Dermis microvascular lymphatic vessel endothelial cell (primary cell): ENCODE measurements at regions not wholly inside any gene's neighbourhood (a gene's known extent, or its start where the extent isn't known, plus 50 kb on each side); places are given as distances from the start of the nearest gene placed in this dataset.

Source experiments
- DNase-seq, 2 donors: peaks; one replicate each; pipeline versions ENCODE4 v3.0.0 to v3.0.0-alpha.2; 2010; ENCODE audit warnings: low read depth in 2 of 2

GRCh38 chr3:177429771-177430170 lies 232.5 kb upstream of the TBL1XR1 start:
- no peak for DNase-seq

GRCh38 chr3:177430653-177431052 lies 233.4 kb upstream of the TBL1XR1 start:
- no peak for DNase-seq

- DNase-seq = no peak
Observed at GRCh38 chr3:177431525-177432176, 234.4 kb upstream of the TBL1XR1 start.

- DNase-seq = no peak
Observed at GRCh38 chr3:177435301-177435700, 238.0 kb upstream of the TBL1XR1 start.

GRCh38 chr3:177437513-177438337 lies 240.4 kb upstream of the TBL1XR1 start:
- no peak for DNase-seq

- DNase-seq = no peak
Observed at GRCh38 chr3:177438596-177439220, 241.4 kb upstream of the TBL1XR1 start.

GRCh38 chr3:177439694-177440269 lies 242.5 kb upstream of the TBL1XR1 start:
- DNase-seq = no peak

- DNase-seq = peak in 1 of 2 donors; percentile 16
Observed at GRCh38 chr3:177440456-177441104, 243.3 kb upstream of the TBL1XR1 start.

GRCh38 chr3:177441276-177441812 lies 244.1 kb upstream of the TBL1XR1 start:
- DNase-seq = no peak

- no peak for DNase-seq
Observed at GRCh38 chr3:177441813-177442646, 244.7 kb upstream of the TBL1XR1 start.

GRCh38 chr3:177443469-177443868 lies 246.2 kb upstream of the TBL1XR1 start:
- DNase-seq = peak in 1 of 2 donors; percentile 24

- no peak for DNase-seq
Observed at GRCh38 chr3:177444696-177445095, 247.4 kb upstream of the TBL1XR1 start.

- no peak for DNase-seq
Observed at GRCh38 chr3:177445549-177445948, 248.3 kb upstream of the TBL1XR1 start.

- DNase-seq = peak in 1 of 2 donors; percentile 31
Observed at GRCh38 chr3:177446165-177446601, 248.9 kb upstream of the TBL1XR1 start.

- no peak for DNase-seq
Observed at GRCh38 chr3:177447938-177448337, 250.7 kb upstream of the TBL1XR1 start.

- no peak for DNase-seq
Observed at GRCh38 chr3:177448987-177449359, 251.7 kb upstream of the TBL1XR1 start.

GRCh38 chr3:177449360-177450006 lies 252.2 kb upstream of the TBL1XR1 start:
- peak in 1 of 2 donors; percentile 7 for DNase-seq

- peak; percentile 84 to 90 for DNase-seq
Observed at GRCh38 chr3:177451301-177451750, 254.0 kb upstream of the TBL1XR1 start.
